ENCODE measurements at regions not wholly inside any gene's neighbourhood (a gene's known extent, or its start where the extent isn't known, plus 50 kb on each side); places are given as distances from the start of the nearest gene placed in this dataset.

GRCh38 chr7:145774777-145775176 lies 341.8 kb upstream of the CNTNAP2 start:
- TF ChIP-seq EP300 (IDR thresholded peaks at IDR 0.05; ENCODE audit: low read length) (no peak), BHLHE40 (IDR thresholded peaks at IDR 0.05; ENCODE audit: low read length) (no peak), TAF15 (IDR thresholded peaks at IDR 0.05; ENCODE audit: low read depth, low read length) (no peak), CTCF (IDR thresholded peaks at IDR 0.05 in 2 of 3, conservative IDR thresholded peaks at IDR 0.05 in 1 of 3; ENCODE audit: insufficient read depth in 2 of 3, low read depth in 1 of 3, low read length in 3 of 3) (no peak), POLR2A (conservative IDR thresholded peaks at IDR 0.05) (no peak), ATF3 (IDR thresholded peaks at IDR 0.05) (no peak), ATF3 (CRISPR knock-in tag; conservative IDR thresholded peaks at IDR 0.05) (no peak), U2AF1 (optimal IDR thresholded peaks at IDR 0.05; ENCODE audit: low read depth, low read length) (no peak), ZNF316 (IDR thresholded peaks at IDR 0.05) (peak; percentile 83), ZNF584 (CRISPR knock-in tag; IDR thresholded peaks at IDR 0.05; ENCODE audit: low read depth) (no peak), TEAD2 (tag; IDR thresholded peaks at IDR 0.05) (no peak), HIVEP1 (CRISPR knock-in tag; IDR thresholded peaks at IDR 0.05) (no peak), NR3C1 (CRISPR knock-in tag; IDR thresholded peaks at IDR 0.05) (no peak), E2F5 (CRISPR knock-in tag; IDR thresholded peaks at IDR 0.05) (no peak), RERE (CRISPR knock-in tag; IDR thresholded peaks at IDR 0.05; ENCODE audit: borderline replicate concordance) (no peak)

Data from K562 (cell line).